Neuronal stem cell (in vitro differentiated cells): ENCODE measurements at regions not wholly inside any gene's neighbourhood (a gene's known extent, or its start where the extent isn't known, plus 50 kb on each side); places are given as distances from the start of the nearest gene placed in this dataset.
"Not testable (repeated sequence)": the region's sequence is repeated elsewhere in the genome, so short reads cannot be mapped to it uniquely, and the experiment has no call there.

ENCODE experiments used
- DNase-seq: peaks from one replicate; pipeline ENCODE4 v3.0.0-alpha.2; 2013; ENCODE audit warnings: low spot score
- H2AFZ ChIP-seq: one replicate; pipeline ENCODE4 v1.6.1; 2013; ENCODE audit warnings: mild to moderate bottlenecking, low read length, inconsistent platforms
- H2AK5ac ChIP-seq: 2 replicates; pipeline ENCODE4 v1.6.1; 2013; ENCODE audit warnings: low read depth, mild to moderate bottlenecking, inconsistent platforms, low read length, moderate library complexity, mixed read lengths
- H2BK120ac ChIP-seq: 2 replicates; pipeline ENCODE4 v1.6.1; 2013; ENCODE audit warnings: low read depth, mild to moderate bottlenecking, inconsistent platforms, low read length, moderate library complexity, mixed read lengths
- H2BK12ac ChIP-seq: one replicate; pipeline ENCODE4 v1.6.1; 2013; ENCODE audit warnings: low read length, inconsistent platforms
- H2BK15ac ChIP-seq: 2 replicates; pipeline ENCODE4 v1.6.1; 2013; ENCODE audit warnings: mild to moderate bottlenecking, low read length, inconsistent platforms, mixed read lengths
- H2BK5ac ChIP-seq: one replicate; pipeline ENCODE4 v1.6.1; 2013; ENCODE audit warnings: inconsistent platforms, mild to moderate bottlenecking, low read length, moderate library complexity
- H3K14ac ChIP-seq: one replicate; pipeline ENCODE4 v1.6.1; 2013; ENCODE audit warnings: low read length, inconsistent platforms
- H3K18ac ChIP-seq: 2 replicates; pipeline ENCODE4 v1.6.1; 2013; ENCODE audit warnings: low read length, inconsistent platforms
- H3K23ac ChIP-seq: 2 replicates; pipeline ENCODE4 v1.6.1; 2013; ENCODE audit warnings: low read depth, mild to moderate bottlenecking, mixed read lengths, low read length, inconsistent platforms; ENCODE audit not compliant: poor library complexity
- H3K27ac ChIP-seq: replicated peaks from 3 replicates; pipeline ENCODE4 v1.5.1; 2013; ENCODE audit warnings: low read length, inconsistent platforms
- H3K27me3 ChIP-seq, 3 experiments: 2 replicates each; pipeline ENCODE4 v1.6.1; 2013; ENCODE audit warnings: low read length in 3 of 3, mild to moderate bottlenecking in 2 of 3, inconsistent platforms in 1 of 3, low read depth in 1 of 3, mixed read lengths in 1 of 3, moderate library complexity in 1 of 3; ENCODE audit not compliant: control insufficient read depth in 3 of 3, insufficient read depth in 3 of 3
- H3K36me3 ChIP-seq, 2 donors: replicated peaks in 1 of 2; 2 replicates each; pipeline ENCODE4 v1.6.1; 2013; ENCODE audit warnings: low read length in 2 of 2; ENCODE audit not compliant: control insufficient read depth in 2 of 2, insufficient read depth in 2 of 2
- H3K4ac ChIP-seq: 2 replicates; pipeline ENCODE4 v1.6.1; 2013; ENCODE audit warnings: inconsistent platforms, mild to moderate bottlenecking, low read length, moderate library complexity
- H3K4me1 ChIP-seq, 2 donors: 1 replicate in 1 of 2; 2 replicates in 1 of 2; pipeline ENCODE4 v1.6.1; 2013; ENCODE audit warnings: low read length in 2 of 2, low read depth in 1 of 2; ENCODE audit not compliant: control insufficient read depth in 2 of 2, insufficient read depth in 1 of 2
- H3K4me2 ChIP-seq: one replicate; pipeline ENCODE4 v1.6.1; 2013; ENCODE audit warnings: mild to moderate bottlenecking, low read length, inconsistent platforms; ENCODE audit not compliant: insufficient read depth, poor library complexity, severe bottlenecking
- H3K4me3 ChIP-seq, 2 donors: 2 replicates each; pipeline ENCODE4 v1.5.1; 2013; ENCODE audit warnings: low read length in 2 of 2, mild to moderate bottlenecking in 2 of 2, inconsistent platforms in 1 of 2, moderate library complexity in 1 of 2
- H3K79me1 ChIP-seq: one replicate; pipeline ENCODE4 v1.6.1; 2013; ENCODE audit warnings: low read depth, mild to moderate bottlenecking, inconsistent platforms, low read length, moderate library complexity
- H3K9ac ChIP-seq: one replicate; pipeline ENCODE4 v1.6.1; 2013; ENCODE audit warnings: mild to moderate bottlenecking, low read depth, low read length, inconsistent platforms; ENCODE audit not compliant: poor library complexity
- H3K9me3 ChIP-seq, 2 donors: replicated peaks in 1 of 2; 2 replicates each; pipeline versions ENCODE3 to v1.6.1; 2013; ENCODE audit warnings: low read length in 2 of 2, mild to moderate bottlenecking in 2 of 2, inconsistent platforms in 1 of 2, low read depth in 1 of 2, mixed read lengths in 1 of 2, moderate library complexity in 1 of 2; ENCODE audit not compliant: control insufficient read depth in 2 of 2, insufficient read depth in 1 of 2
- H4K8ac ChIP-seq: one replicate; pipeline ENCODE4 v1.6.1; 2013; ENCODE audit warnings: low read depth, mild to moderate bottlenecking, inconsistent platforms, low read length, moderate library complexity
- H4K91ac ChIP-seq: one replicate; pipeline ENCODE4 v1.6.1; 2013; ENCODE audit warnings: low read length, low read depth, mild to moderate bottlenecking, inconsistent platforms; ENCODE audit not compliant: poor library complexity
- WGBS, 2 donors: extraction: QIAGEN DNeasy Blood & Tissue Kit; methylation state at CpG; one replicate each; pipeline ENCODE4 v1.1.7; 2013; ENCODE audit warnings: missing lambda C conversion rate in 2 of 2, mixed read lengths in 1 of 2; ENCODE audit not compliant: insufficient read length in 2 of 2, insufficient replicate concordance in 1 of 2; ENCODE audit errors: extremely low coverage in 2 of 2; 5-methylcytosine and 5-hydroxymethylcytosine counted together

DNA sequence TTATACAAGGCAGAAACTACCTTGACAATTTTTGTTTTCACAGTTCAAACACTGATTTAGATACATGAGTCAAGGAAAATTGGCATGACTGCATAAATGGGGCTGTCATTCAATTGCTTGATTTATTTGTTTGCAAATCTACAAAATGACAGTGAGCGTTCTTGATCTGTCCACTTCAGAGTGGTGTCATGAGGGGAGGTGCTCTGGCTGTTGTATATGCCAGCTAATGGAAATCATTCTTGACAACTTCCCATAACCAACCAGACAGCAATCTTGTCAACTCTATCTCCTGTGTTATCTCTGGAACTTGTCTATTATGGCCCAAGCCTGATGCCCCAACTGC lies 120.6 kb upstream of the UGP2 start:
- H2BK12ac ChIP-seq, result no peak overlapping the region
- DNase-seq, result no peak
- H3K36me3 ChIP-seq, result no peaks in the 10 kb centered on the region
- no peak overlapping the region for H2BK5ac ChIP-seq
- H2BK15ac ChIP-seq, result no peak overlapping the region
- no peak overlapping the region for H4K8ac ChIP-seq
- H4K91ac ChIP-seq, result no peak overlapping the region
- peaks cover 0 to 4% of the 10 kb centered on the region in 2 donors for H3K4me1 ChIP-seq
- H3K4me3 ChIP-seq, result no peak overlapping the region
- H2AFZ ChIP-seq, result no peak overlapping the region
- no peak overlapping the region for H2BK120ac ChIP-seq
- no peak overlapping the region for H3K27ac ChIP-seq
- no CpG with 5 or more reads among the region's 1 CpG for WGBS, 2 donors
- no peak overlapping the region for H3K14ac ChIP-seq
- no peak overlapping the region for H2AK5ac ChIP-seq
- H3K27me3 ChIP-seq, result no peaks in the 10 kb centered on the region
- no peak overlapping the region for H3K4me2 ChIP-seq
- H3K9ac ChIP-seq, result no peak overlapping the region
- no peak overlapping the region for H3K18ac ChIP-seq
- no peaks in the 10 kb centered on the region for H3K9me3 ChIP-seq
- H3K23ac ChIP-seq, result no peak overlapping the region
- H3K4ac ChIP-seq, result no peak overlapping the region
- H3K79me1 ChIP-seq, result no peaks in the 10 kb centered on the region

DNA sequence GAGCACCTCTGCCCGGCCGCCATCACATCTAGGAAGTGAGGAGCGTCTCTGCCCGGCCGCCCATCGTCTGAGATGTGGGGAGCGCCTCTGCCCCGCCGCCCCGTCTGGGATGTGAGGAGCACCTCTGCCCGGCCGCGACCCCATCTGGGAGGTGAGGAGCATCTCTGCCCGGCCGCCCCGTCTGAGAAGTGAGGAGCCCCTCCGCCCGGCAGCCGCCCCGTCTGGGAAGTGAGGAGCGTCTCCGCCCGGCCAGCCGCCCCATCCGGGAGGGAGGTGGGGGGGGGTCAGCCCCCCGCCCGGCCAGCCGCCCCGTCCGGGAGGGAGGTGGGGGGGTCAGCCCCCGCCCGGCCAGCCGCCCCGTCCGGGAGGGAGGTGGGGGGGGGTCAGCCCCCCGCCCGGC lies 119.4 kb upstream of the UGP2 start:
- H3K79me1 ChIP-seq, DNase-seq, H2BK15ac ChIP-seq, H3K14ac ChIP-seq, H3K23ac ChIP-seq, H3K4ac ChIP-seq, H2AFZ ChIP-seq, H4K91ac ChIP-seq, H4K8ac ChIP-seq, H2AK5ac ChIP-seq, H3K4me1 ChIP-seq, H3K4me3 ChIP-seq, H2BK12ac ChIP-seq, H3K4me2 ChIP-seq, H3K18ac ChIP-seq, H3K9ac ChIP-seq, H3K9me3 ChIP-seq, H3K27ac ChIP-seq, H3K36me3 ChIP-seq, H2BK5ac ChIP-seq, H2BK120ac ChIP-seq, H3K27me3 ChIP-seq: not testable (repeated sequence)
- WGBS, 2 donors, result no CpG with 5 or more reads among the region's 37 CpGs

DNA sequence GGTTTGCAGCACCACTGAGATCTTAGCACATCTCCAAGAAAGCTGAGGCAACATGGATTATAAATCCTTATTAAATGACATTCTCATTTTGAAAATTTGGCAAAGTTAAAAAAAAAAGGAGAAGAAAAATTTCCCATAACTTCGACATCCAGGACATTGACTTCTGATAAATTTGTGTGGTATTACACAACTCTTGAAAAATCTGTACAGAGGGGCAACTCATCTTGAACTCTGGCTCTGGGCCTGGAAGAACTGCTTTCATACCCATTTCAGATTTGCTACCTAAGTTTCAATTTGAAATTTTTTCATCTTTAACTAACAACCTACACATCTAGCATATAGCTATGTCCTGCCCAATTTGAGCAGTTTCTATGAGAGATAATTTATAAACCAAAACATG lies 118.0 kb upstream of the UGP2 start:
- no CpG with 5 or more reads among the region's 1 CpG for WGBS, 2 donors
- H3K9me3 ChIP-seq, result no peaks in the 10 kb centered on the region

DNA sequence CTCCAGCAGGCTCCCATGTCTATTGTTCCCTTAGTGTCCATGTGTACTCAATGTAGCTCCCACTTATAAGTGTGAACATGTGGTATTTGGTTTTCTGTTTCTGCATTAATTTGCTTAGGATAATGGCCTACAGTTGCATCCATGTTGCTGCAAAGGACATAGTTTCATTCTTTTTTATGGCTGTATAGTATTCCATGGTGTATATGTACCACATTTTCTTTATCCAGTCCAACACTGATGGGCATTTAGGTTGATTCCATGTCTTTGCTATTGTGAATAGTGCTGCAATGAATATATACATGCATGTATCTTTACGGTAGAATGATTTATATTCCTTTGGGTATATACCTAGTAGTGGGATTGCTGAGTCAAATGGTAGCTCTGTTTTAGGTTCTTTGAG lies 116.5 kb upstream of the UGP2 start:
- H3K9ac ChIP-seq, H3K23ac ChIP-seq, H4K91ac ChIP-seq, H3K4ac ChIP-seq, DNase-seq, H2BK5ac ChIP-seq, H3K4me3 ChIP-seq, H3K4me1 ChIP-seq, H2AFZ ChIP-seq, H3K36me3 ChIP-seq, H2AK5ac ChIP-seq, H3K18ac ChIP-seq, H2BK15ac ChIP-seq, H4K8ac ChIP-seq, H3K27ac ChIP-seq, H3K9me3 ChIP-seq, H3K79me1 ChIP-seq, H3K4me2 ChIP-seq, H2BK12ac ChIP-seq, H3K14ac ChIP-seq, H2BK120ac ChIP-seq, H3K27me3 ChIP-seq: not testable (repeated sequence)
- WGBS, 2 donors, result no CpG with 5 or more reads among the region's 1 CpG

More for the DNA sequence above, 118.0 kb upstream of the UGP2 start:
- H2BK12ac ChIP-seq, result no peak overlapping the region
- H3K4ac ChIP-seq, result no peak overlapping the region
- no peak overlapping the region for H2BK120ac ChIP-seq
- no peak overlapping the region for H4K91ac ChIP-seq
- H2BK15ac ChIP-seq, result no peak overlapping the region
- no peaks in the 10 kb centered on the region for H3K36me3 ChIP-seq
- no peaks in the 10 kb centered on the region for H3K27me3 ChIP-seq
- no peak overlapping the region for H3K18ac ChIP-seq
- no peak overlapping the region for H3K14ac ChIP-seq
- no peaks in the 10 kb centered on the region for H3K79me1 ChIP-seq
- H3K9ac ChIP-seq, result no peak overlapping the region
- peaks cover 0 to 4% of the 10 kb centered on the region in 2 donors for H3K4me1 ChIP-seq
- no peak overlapping the region for H3K4me2 ChIP-seq
- no peak overlapping the region for H3K4me3 ChIP-seq
- no peak overlapping the region for H3K23ac ChIP-seq
- no peak overlapping the region for H3K27ac ChIP-seq
- no peak overlapping the region for H2BK5ac ChIP-seq
- no peak for DNase-seq
- no peak overlapping the region for H2AFZ ChIP-seq
- H2AK5ac ChIP-seq, result no peak overlapping the region
- H4K8ac ChIP-seq, result no peak overlapping the region
